ENCODE measurements at regions not wholly inside any gene's neighbourhood (a gene's known extent, or its start where the extent isn't known, plus 50 kb on each side); places are given as distances from the start of the nearest gene placed in this dataset.

- no peak for TF ChIP-seq CTCF (IDR thresholded peaks at IDR 0.05)
- no peak for TF ChIP-seq POLR2A (IDR thresholded peaks at IDR 0.05)
- no peak for TF ChIP-seq POLR2AphosphoS5 (IDR thresholded peaks at IDR 0.05)
These were observed 478.8 kb downstream of the NPIPA7 start for GRCh38 chr16:16857603-16858283.

Measured in prostate gland (tissue), 2 donors.